ENCODE measurements at regions not wholly inside any gene's neighbourhood (a gene's known extent, or its start where the extent isn't known, plus 50 kb on each side); places are given as distances from the start of the nearest gene placed in this dataset.
"Not testable (repeated sequence)": the region's sequence is repeated elsewhere in the genome, so short reads cannot be mapped to it uniquely, and the experiment has no call there.

GRCh38 chr2:37782721-37783371, 111.4 kb upstream of the CDC42EP3 start:
- DNase-seq = no peak

DNA sequence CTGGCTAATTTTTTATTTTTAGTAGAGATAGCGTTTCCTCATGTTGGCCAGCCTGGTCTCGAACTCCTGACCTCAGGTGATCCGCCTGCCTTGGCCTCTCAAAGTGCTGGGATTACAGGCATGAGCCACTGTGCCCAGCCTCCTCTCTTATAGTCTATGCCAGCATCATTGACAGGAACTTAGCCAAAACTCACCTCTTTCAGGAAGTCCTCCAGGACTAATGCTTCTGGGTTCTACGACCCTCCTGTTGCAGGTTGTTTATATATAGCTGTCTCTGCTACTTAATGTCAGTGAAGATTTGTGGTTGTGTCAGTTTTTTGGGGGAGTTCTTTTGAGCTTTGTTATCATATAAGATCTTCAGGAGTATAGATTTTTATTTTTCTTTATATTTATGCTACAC, 112.1 kb upstream of the CDC42EP3 start:
- DNase-seq = no peak

DNA sequence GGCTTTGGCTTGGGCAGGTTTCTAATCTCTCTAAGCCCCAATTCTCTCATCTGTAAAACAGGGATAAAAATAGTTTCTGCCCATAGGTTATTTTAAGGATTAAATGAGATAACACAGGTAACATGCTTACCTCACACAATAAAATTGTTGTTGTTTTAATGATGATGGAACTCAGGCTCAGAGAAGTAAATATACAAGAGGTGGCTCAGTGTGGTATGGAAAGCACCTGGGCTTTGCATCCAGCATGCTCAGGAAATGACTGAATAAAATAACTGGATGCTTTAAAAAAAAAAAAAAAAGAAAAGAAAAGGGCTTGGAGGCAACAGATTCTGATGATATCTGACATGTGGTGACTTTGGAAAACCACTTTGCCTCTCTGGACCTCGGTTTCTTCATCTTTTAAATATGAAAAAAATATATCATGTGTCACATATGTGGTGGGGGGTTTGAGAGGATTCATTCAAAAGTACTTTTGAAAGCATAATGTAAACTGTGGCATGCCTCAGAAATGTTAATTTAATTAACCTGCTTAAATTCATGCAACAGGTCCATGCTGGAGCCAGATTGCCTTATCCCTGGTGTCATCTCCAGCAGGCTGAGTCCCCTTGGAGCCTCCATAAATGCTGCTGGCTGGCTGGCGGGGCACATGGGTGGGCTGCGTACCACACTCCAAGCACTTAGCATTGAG, 112.8 kb upstream of the CDC42EP3 start:
- DNase-seq = no peak

DNA sequence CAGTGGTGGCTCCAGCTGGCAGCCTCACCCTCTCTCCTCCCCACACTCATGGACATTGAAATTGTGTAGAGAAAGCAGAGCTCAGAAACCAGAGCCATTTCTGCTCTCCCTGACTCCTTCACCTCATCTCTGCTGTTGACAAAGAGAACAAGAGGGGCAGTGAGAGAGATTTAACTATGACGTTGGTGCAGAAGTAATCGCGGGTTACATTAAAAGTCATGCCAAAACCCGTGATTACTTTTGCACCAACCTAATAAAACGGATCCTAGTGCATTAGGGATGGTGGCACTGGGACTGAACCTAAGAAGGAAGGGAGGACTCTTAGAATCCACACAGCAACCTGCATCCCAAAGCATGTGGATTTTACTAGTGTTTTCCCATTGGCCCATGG, 113.3 kb upstream of the CDC42EP3 start:
- DNase-seq = no peak

- no peak for DNase-seq
Measured at GRCh38 chr2:37786191-37786698, 114.8 kb upstream of the CDC42EP3 start.

DNA sequence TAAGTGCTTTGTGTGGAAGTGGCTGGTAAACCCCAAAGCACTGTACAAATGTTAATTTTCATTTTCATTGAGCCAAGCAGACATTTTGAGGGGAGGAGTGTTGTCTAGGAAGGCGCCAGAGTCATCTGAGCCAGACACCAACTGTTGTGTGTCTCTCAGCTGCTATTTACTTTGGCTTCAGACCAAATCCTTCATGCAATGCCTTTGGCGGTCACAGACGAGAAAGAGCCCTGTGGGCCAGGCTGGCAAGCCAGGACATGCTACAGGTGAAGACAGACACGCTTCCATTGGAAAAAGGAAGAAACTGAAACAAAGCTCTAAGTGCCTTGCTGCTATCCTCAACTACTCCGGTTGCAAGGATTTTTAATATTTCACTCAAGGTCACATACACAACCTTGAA, 115.4 kb upstream of the CDC42EP3 start:
- DNase-seq = no peak

GRCh38 chr2:37788602-37789209, 117.3 kb upstream of the CDC42EP3 start:
- DNase-seq = no peak

GRCh38 chr2:37790019-37790418, 118.6 kb upstream of the CDC42EP3 start:
- no peak for DNase-seq

DNA sequence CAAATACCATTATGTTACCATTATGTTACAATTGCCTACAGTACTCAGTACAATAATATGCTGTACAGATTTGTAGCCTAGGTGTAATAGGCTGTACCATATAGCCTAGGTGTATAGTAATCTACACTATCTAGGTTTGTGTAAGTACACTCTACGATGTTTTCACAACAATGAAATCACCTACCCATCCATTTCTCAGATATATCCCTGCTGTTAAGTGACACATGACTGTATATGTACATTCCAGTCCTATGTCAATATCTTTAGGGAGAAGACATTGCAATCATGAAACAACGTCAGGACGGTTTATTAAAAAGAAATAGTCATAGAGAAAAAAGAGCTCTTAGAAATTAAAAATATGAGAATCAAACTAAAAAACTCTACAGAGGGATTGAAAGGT, 119.0 kb upstream of the CDC42EP3 start:
- DNase-seq = no peak

DNA sequence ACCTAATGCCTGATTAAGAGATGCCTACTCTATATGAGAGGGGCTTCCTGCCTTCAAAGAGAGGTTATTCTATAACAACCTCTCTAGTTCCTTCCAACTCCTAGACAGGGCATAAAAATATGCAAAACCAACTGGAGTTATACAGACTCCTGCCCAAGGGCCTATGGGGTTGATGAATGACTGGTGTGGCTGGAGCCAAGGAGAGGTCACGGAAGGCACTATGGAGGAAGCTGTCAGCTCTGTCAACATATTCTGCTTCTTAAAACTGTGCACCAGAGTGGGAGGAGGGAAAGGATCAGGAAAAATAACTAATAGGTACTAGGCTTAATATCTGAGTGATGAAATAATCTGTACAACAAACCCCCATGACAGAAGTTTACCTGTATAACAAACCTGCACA, 120.9 kb upstream of the CDC42EP3 start:
- no peak for DNase-seq

DNA sequence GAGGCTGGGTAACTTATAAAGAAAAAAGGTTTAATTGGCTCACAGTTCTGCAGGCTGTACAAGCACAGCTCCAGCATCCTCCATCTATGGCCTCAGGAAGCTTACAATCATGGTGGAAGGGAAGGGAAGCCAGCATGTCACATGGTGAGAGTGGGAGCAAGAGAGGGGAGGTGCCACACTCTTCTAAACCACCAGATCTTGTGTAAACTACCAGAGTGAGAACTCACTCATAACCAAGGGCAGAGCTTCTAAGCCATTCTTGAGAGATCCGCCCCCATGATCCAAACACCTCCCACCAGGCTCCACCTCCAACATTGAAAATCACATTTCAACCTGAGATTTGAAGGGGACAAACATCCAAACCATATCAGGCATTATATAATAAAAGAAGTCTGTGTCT, 121.6 kb upstream of the CDC42EP3 start:
- DNase-seq = no peak

DNA sequence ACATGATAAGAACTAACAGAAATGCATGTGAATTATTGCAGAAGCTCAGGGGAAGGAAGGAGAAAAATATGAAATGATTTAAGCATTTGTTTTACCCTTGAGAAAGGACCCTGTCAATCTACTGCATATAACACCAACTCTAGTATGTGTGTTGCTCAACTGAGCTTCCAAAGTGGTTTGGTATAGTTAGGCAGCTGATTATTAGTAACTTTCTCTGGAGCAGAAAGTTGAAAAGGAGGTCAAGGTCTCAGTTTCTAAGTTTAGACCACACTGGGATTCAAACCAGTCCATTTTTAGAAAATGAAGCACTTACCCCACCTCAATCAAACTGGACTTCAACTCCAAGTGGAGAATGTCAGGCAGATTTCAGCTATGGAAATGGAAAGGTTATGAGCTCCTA, 123.3 kb upstream of the CDC42EP3 start:
- no peak for DNase-seq

DNA sequence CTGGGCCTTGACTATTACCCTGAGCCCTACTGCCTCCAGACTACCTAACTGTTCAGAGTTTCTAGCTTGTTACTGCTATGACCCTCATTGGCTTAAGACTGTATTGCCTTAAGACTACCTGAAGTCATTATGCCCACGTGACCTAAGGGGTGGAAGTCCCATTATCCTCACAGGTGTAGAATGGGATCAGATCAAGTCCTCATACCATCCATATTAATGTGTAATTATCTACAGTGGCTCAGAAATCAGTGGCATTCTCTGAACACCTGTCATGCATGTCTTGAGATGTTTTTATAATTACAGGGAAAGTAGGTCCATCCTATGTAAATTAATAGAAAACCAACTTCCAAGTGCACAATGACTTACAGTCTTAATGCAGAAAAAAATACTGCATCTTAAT, 124.0 kb upstream of the CDC42EP3 start:
- DNase-seq = no peak

- no peak for DNase-seq
Measured at GRCh38 chr2:37795938-37796337, 124.5 kb upstream of the CDC42EP3 start.

GRCh38 chr2:37796481-37796880, 125.0 kb upstream of the CDC42EP3 start:
- no peak for DNase-seq

DNA sequence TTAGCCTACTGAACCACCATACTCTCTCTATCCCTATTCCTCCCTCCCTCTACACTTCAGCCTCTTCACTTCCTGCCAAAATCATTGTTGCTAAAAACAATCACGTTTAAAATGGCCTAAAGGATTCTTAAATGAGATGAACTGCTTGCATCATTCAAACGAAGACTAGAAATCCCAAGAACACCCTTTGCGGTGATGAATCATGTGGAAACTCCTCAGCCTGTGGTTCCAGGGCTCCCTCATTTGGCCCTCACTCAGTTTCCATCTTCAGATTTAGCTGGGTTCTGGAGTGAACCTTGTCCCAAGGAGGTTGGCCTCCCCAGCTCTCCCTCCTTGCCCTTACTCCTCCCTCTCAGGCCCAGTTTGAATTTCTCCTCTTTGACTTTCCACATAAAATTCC, 125.6 kb upstream of the CDC42EP3 start:
- no peak for DNase-seq

DNA sequence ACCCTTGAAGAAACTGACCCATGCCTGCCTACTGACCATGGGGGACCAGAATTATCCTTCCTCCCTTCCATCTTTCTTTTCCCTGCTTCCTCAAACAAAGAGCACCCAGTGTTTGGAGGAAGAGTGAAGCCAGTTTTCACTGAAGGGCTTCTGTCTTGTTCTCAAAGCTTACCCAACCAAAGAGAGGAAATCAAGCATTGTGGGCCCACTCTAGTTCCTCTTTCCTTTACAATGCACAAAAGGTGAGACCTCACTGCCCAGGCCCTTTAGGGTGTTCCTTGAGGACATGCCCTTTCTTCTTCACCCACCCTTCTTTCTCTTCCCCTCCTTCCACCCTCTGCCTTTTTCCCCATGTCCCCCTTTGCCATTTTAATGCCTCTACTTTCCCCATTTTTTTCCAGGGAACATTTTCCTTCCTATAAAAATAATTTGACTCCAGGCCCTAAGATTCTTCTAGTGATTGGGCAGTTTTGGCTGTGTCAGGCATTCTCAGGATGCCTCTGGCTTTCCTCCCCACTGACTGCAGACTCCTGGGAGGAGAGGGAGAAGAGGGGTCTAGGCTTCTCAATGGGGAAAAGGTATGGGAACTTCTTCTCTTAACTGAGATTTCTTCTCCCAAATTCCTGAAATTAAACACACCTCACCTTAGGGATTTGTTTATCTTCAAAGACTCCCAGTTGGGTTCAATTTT, 126.6 kb upstream of the RMDN2 start:
- DNase-seq = no peak

DNA sequence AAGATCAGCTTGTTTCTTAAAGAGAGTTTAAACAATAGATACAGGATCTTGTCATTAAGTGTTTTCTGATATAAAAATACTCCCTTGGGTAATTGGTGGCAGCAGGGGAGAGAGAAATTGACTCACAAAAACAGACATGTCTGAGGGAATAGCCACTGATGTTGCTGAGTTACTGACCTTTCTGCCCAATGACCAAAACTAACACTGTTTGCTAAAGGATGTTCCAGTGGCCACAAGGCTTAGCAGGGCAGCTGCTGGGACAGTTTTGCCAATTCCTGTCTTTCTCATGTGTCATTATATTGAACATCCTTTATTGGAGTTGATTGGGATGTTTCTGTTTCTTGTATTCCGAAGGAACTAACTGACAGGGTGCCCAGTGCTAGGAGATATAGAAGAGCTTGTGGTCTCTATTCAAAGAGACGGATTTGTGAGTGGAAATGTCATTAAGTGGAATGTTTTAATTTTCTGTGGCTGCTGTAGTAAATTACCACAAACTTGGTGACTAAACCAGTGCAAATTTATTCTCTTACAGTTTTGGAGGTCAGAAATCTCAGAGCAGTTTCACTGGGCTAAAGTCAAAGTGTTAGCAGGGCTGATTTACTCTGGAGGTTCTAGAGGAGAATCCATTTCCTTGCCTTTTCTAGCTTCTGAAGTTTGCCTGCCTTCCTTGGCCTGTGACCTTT, 124.8 kb upstream of the RMDN2 start:
- no peak for DNase-seq

GRCh38 chr2:37802211-37802752, 122.8 kb upstream of the RMDN2 start:
- DNase-seq = no peak

- no peak for DNase-seq
Measured at GRCh38 chr2:37802899-37803379, 122.1 kb upstream of the RMDN2 start.

- DNase-seq = not testable (repeated sequence)
Measured at GRCh38 chr2:37806004-37806403, 119.1 kb upstream of the RMDN2 start.

DNA sequence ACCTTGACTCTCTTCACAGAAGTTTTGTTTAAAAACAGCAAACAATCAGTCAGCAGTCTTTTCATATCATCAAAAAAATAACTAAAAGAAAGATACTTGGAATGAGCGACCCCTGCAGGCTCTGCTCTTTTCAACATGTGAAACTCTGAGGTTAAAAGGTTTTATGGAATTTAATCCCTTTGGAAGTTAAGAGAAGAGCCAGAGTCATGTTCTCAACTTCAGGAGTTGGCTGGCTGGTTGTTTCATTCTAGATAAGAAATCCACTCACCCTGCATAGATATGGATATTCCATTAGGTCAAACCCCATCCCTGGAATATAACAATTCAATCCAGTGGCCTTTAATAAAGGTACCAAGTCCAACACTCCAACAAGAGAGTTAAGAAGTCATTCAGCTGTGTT, 115.6 kb upstream of the RMDN2 start:
- peak; percentile 20 for DNase-seq
